Left ventricle myocardium inferior (tissue), 1 donor: ENCODE measurements at regions not wholly inside any gene's neighbourhood (a gene's known extent, or its start where the extent isn't known, plus 50 kb on each side); places are given as distances from the start of the nearest gene placed in this dataset.

Source experiments
- DNase-seq: peaks from one replicate; pipeline ENCODE4 v3.0.0-alpha.2; 2020
- H3K27ac ChIP-seq: fragments of 200-600 bp; replicated peaks from 2 replicates; pipeline ENCODE4 v1.8.0; 2021
- H3K27me3 ChIP-seq: fragments of 200-600 bp; 2 replicates; pipeline ENCODE4 v1.8.0; 2021; ENCODE audit warnings: low read depth
- H3K36me3 ChIP-seq: fragments of 200-600 bp; 2 replicates; pipeline ENCODE4 v1.8.0; 2021
- H3K4me1 ChIP-seq: fragments of 200-600 bp; 2 replicates; pipeline ENCODE4 v1.8.0; 2021
- H3K4me3 ChIP-seq: fragments of 200-600 bp; 2 replicates; pipeline ENCODE4 v1.8.0; 2021; ENCODE audit warnings: mild to moderate bottlenecking, moderate library complexity
- H3K9me3 ChIP-seq: fragments of 200-600 bp; replicated peaks from 2 replicates; pipeline ENCODE4 v1.8.0; 2021
- CTCF ChIP-seq: fragments of 200-600 bp; IDR thresholded peaks from 2 replicates; pipeline ENCODE4 v1.8.0; 2021; ENCODE audit warnings: antibody characterized with exemption, mild to moderate bottlenecking, borderline replicate concordance
- intact Hi-C: fragments of 100-400 bp; cut with micrococcal nuclease; formaldehyde crosslinking; loops from one replicate; pipeline ENCODE4 v1.11.0; 2022
- donor health status: DM: no; HTN: yes; CAD: no; lungs with severe emphysema.

- Histone ChIP-seq H3K27ac (no peak overlapping the region), H3K4me3 (no peak overlapping the region), H3K27me3 (peaks cover 6% of the 10 kb centered on the region), H3K4me1 (peaks cover 19% of the 10 kb centered on the region), H3K9me3 (no peaks in the 10 kb centered on the region), H3K36me3 (no peaks in the 10 kb centered on the region)
- intact Hi-C loops, result no loop called here
- no peak for TF ChIP-seq CTCF
- no peak for DNase-seq
Measured at GRCh38 chr11:91872243-91872642, 352.4 kb upstream of the FAT3 start.

- no peaks in the 10 kb centered on the region for H3K9me3 ChIP-seq
- intact Hi-C loops, result no loop called here
- H3K27me3 ChIP-seq, result peaks cover 6% of the 10 kb centered on the region
- DNase-seq, result no peak
- H3K4me1 ChIP-seq, result peaks cover 19% of the 10 kb centered on the region
- no peaks in the 10 kb centered on the region for H3K36me3 ChIP-seq
- no peak overlapping the region for H3K4me3 ChIP-seq
- no peak for TF ChIP-seq CTCF
- no peak overlapping the region for H3K27ac ChIP-seq
Measured at GRCh38 chr11:91871791-91872190, 352.8 kb upstream of the FAT3 start.

GRCh38 chr11:91871048-91871447 lies 353.6 kb upstream of the FAT3 start:
- Histone ChIP-seq H3K27me3 (peaks cover 6% of the 10 kb centered on the region), H3K27ac (no peak overlapping the region), H3K4me1 (peaks cover 19% of the 10 kb centered on the region), H3K9me3 (no peaks in the 10 kb centered on the region), H3K4me3 (no peak overlapping the region), H3K36me3 (no peaks in the 10 kb centered on the region)
- DNase-seq, result no peak
- intact Hi-C loops, result no loop called here
- no peak for TF ChIP-seq CTCF

GRCh38 chr11:91869686-91870085 lies 354.9 kb upstream of the FAT3 start:
- no peaks in the 10 kb centered on the region for H3K36me3 ChIP-seq
- no peak overlapping the region for H3K4me3 ChIP-seq
- intact Hi-C loops, result no loop called here
- TF ChIP-seq CTCF, result no peak
- no peak for DNase-seq
- no peak overlapping the region for H3K27ac ChIP-seq
- peaks cover 19% of the 10 kb centered on the region for H3K4me1 ChIP-seq
- H3K9me3 ChIP-seq, result no peaks in the 10 kb centered on the region
- H3K27me3 ChIP-seq, result peaks cover 6% of the 10 kb centered on the region

GRCh38 chr11:91866642-91867041 lies 358.0 kb upstream of the FAT3 start:
- Histone ChIP-seq H3K27ac (no peak overlapping the region), H3K27me3 (peaks cover 6% of the 10 kb centered on the region), H3K9me3 (no peaks in the 10 kb centered on the region), H3K4me3 (no peak overlapping the region), H3K36me3 (no peaks in the 10 kb centered on the region), H3K4me1 (peaks cover 13% of the 10 kb centered on the region)
- TF ChIP-seq CTCF, result no peak
- DNase-seq, result no peak
- intact Hi-C loops, result no loop called here

- no peak overlapping the region for H3K4me3 ChIP-seq
- H3K9me3 ChIP-seq, result no peaks in the 10 kb centered on the region
- H3K27ac ChIP-seq, result no peak overlapping the region
- no peaks in the 10 kb centered on the region for H3K27me3 ChIP-seq
- H3K4me1 ChIP-seq, result no peaks in the 10 kb centered on the region
- no peaks in the 10 kb centered on the region for H3K36me3 ChIP-seq
- intact Hi-C loops, result no loop called here
- no peak for DNase-seq
- no peak for TF ChIP-seq CTCF
Measured at GRCh38 chr11:91860661-91861060, 364.0 kb upstream of the FAT3 start.
